ENCODE measurements at regions not wholly inside any gene's neighbourhood (a gene's known extent, or its start where the extent isn't known, plus 50 kb on each side); places are given as distances from the start of the nearest gene placed in this dataset.

- TF ChIP-seq, protein P1, sequence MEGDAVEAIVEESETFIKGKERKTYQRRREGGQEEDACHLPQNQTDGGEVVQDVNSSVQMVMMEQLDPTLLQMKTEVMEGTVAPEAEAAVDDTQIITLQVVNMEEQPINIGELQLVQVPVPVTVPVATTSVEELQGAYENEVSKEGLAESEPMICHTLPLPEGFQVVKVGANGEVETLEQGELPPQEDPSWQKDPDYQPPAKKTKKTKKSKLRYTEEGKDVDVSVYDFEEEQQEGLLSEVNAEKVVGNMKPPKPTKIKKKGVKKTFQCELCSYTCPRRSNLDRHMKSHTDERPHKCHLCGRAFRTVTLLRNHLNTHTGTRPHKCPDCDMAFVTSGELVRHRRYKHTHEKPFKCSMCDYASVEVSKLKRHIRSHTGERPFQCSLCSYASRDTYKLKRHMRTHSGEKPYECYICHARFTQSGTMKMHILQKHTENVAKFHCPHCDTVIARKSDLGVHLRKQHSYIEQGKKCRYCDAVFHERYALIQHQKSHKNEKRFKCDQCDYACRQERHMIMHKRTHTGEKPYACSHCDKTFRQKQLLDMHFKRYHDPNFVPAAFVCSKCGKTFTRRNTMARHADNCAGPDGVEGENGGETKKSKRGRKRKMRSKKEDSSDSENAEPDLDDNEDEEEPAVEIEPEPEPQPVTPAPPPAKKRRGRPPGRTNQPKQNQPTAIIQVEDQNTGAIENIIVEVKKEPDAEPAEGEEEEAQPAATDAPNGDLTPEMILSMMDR (conservative IDR thresholded peaks at IDR 0.05; ENCODE audit: low read depth in 2 of 2): no peak
- TF ChIP-seq CREB1 (CRISPR knock-in tag; IDR thresholded peaks at IDR 0.05; ENCODE audit: low read depth) (no peak), EZH2phosphoT487 (IDR thresholded peaks at IDR 0.05; ENCODE audit: unreplicated experiment) (no peak), POLR2AphosphoS5 (IDR thresholded peaks at IDR 0.05; ENCODE audit: low read depth) (no peak), EZH2 (IDR thresholded peaks at IDR 0.05; ENCODE audit: low read depth, unreplicated experiment) (no peak), ZNF114 (CRISPR knock-in tag; IDR thresholded peaks at IDR 0.05) (no peak), JUNB (IDR thresholded peaks at IDR 0.05; ENCODE audit: unreplicated experiment) (no peak)
Observed at GRCh38 chr15:96243701-96244100, 86.8 kb upstream of the NR2F2 start.
